NCI-H2227 (cell line): ENCODE measurements at regions not wholly inside any gene's neighbourhood (a gene's known extent, or its start where the extent isn't known, plus 50 kb on each side); places are given as distances from the start of the nearest gene placed in this dataset.
"Not testable (repeated sequence)": the region's sequence is repeated elsewhere in the genome, so short reads cannot be mapped to it uniquely, and the experiment has no call there.

Source experiments
- DNase-seq: peaks from one replicate; lab custom pipeline; 2025; ENCODE audit not compliant: unreplicated experiment; lab: John Stamatoyannopoulos, UW

GRCh38 chr6:149233056-149233715 is 84.3 kb upstream of the TAB2 start:
- no peak for DNase-seq

DNA sequence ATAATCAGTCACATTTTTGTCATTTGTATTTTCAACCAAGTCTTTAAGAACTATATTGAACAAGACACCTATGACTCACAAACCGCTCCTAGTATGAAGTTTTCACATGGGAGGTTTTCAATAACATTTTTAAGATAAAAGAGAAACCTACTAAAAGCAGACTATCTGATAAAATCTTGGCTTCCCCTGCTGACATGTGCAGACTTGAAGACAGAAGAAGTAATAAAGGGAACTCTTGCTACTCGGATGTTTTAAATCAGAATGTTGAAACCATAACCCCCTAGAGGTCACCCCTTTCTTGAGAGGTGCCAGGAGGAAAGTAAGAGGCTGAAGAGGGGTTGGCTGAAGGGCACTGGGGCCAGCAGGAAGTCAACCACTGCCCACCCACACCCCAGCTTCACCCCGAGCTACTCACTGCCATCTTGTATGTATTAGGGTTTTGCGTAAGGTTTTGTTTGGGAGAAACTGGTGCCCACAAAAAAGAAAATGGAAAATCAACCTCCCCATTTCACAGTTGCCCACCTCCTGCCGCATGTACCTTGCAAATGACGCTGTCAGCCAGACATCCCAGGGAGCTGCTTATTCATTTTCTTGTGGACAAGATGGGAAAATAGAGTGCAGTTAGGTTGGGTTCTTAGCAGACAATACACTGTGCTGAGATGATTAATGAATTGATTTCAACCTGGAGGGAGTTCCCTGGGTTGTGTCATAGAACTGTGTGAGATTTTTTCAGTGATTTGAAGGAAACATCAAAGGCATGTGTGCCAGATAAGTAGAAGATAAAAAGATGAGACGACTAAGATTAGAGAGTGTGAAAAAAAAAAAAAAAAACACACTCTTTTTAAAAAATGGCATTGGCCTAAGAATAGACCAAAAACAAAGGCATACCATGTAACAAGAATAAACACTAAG is 83.2 kb upstream of the TAB2 start:
- DNase-seq = no peak

DNA sequence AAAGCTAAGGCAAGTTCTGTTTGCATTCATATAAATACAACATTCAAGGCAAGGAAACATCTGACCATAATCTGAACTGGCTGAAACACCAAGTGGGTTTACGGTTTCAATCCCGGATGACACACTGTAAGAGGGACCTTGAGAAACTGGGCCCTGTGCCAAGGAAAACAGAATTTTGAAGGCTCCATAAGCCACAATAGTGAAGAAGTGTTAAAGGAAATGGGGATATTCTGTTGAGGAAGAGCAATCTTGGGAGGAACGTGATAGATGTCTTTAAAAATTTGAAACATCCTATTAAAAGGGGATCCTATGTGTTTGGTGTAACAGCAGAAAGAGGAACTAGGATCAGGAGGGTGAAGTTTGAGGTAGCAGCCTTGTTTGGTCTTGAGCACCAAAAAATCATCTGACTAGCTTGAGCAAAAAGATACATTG is 82.4 kb upstream of the TAB2 start:
- no peak for DNase-seq

DNA sequence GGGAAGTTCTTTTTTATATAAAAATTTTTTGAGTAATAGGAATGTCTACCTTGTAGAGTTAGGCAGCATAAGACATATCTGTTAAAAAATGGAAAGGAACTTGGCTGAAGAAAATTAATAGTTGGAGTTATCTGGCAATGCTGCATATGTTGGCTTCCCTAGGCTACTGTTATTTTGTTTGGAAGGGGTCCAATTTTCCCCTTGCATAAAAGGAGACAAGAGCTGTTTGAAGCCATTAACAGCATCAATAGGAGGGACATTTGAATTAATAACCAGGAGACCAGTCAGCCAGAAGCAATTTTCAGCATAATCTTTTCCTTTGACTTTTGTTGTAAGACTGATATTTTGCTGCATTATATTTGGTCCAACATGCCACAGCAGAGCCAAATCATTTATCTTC is 80.9 kb upstream of the TAB2 start:
- peak; percentile 60 for DNase-seq

DNA sequence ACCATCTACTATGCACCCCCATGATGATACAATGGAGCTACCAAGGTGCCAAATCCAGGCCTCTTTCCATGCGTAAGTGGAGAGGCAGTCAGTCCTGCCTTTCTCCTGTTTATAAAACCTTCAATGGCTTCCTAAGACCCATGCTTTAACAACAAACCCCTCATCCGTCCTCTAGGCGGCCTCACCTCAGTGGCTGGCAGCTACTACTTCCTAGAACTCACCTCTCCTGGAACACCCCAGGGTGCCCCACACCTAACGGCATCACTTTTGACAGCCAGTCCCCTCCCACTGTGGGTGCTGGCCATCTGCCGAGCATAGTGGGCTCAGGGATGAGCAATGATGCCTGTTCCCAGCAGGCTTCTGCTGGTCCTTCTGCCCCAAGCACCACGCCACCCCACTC is 80.0 kb upstream of the TAB2 start:
- DNase-seq = no peak

GRCh38 chr6:149239573-149240209 is 77.8 kb upstream of the TAB2 start:
- no peak for DNase-seq

DNA sequence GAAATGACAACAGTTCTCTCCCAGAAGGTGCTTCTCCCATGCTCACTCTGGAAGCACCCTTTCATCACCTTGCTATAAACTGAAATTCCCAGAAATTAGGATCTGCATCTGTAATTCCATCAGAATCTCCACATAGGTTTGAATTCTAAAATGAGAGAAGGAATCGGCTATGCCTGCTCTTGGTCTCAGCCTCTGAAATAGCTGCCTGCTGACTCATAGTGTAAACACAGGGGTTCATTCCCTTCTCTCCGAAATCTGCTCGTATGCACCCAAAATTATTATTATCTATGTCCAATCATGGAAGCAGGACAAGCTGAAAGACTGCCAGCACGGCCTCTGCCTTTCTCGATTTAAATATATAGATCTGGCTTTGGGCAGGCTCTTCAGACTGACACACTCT is 74.6 kb upstream of the TAB2 start:
- no peak for DNase-seq

DNA sequence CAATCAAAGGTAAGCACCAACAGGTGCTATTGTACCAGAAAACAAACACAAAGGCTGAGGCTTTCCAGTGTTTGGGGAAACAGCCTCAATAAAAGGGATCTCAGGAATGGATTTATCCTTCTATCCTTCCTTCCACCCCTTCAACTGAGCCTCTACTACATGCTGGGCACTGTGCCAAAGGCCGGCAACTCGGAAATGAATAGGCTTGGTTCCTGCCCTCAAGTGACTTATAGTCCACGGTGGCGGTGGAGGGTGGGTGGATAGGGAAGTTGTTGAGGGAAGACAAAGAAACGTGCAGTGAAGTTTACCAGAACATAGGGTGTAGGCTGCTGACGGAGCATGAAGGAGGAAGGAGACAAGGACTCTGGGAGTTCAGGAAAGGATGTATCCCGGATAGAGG is 73.4 kb upstream of the TAB2 start:
- no peak for DNase-seq

GRCh38 chr6:149246691-149247384 is 70.7 kb upstream of the TAB2 start:
- DNase-seq = no peak

DNA sequence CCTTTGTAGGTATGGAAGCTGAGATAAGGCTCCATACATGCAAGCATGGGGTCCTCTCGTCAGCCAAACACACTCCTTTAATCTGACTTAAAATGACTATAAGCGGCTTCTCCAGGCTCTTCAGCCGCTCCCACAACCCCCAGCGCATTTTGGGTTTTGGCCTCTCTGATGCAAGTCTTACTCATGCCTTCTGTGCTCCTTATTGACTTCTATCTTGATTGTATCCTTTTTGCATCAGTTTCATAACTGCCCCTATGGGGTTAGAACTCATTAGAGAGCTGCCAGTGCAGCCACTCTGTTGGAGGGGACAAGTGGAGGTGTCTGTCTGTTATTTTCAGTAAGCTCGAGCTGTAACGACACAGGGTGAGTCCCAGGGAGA is 70.1 kb upstream of the TAB2 start:
- DNase-seq = no peak

GRCh38 chr6:149248263-149248662 is 69.2 kb upstream of the TAB2 start:
- not testable (repeated sequence) for DNase-seq

DNA sequence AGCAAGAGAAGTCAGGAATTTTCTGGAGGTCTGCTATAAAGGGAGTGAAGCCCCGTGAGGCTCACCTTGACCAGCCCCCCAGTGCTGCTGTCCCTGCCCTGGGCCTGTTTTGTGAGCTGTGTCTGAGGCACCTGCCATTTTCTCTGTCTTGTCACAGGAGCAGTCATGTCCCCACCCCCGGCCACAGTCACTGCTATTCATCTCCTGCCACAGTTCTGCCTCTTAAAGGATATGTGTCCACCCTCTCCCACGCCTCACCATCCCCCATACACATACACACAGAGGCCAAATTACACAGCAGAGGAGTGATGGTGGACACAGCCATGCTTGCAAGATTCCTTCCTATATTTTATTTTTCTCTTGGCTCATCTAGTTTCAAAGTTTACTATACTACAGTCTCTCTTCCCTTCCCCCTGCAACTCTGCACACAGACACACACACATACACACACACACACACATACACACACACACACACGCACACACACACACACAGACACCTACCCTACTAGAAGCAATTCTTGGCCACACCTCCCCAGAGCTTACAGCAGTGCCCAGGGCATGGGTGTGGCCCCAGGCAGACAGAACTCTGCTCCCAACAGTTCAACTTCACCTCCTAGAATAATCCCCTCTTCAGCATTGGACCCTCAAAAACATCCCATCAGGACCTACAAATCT is 68.7 kb upstream of the TAB2 start:
- no peak for DNase-seq

- no peak for DNase-seq
These were observed 67.8 kb upstream of the TAB2 start for GRCh38 chr6:149249370-149250357.

GRCh38 chr6:149250951-149251350 is 66.6 kb upstream of the TAB2 start:
- no peak for DNase-seq

DNA sequence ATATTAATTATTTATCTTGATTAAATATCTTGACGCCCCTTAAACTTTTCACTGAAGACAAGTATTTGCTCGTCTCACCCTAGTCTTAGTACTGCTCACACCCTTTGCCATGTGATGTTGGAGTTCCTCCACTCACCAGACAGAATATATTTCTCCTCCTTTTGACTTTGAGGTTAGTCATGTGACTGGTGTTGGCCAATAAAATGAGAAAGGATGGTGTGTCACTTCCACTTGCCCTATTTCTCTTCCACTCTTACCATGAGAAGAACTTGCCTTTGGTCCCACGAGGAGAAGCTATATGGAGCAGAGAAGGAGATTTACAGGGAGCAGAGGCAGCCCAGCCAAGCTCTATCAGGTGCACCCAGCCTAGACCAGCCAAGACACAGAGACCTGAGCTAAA is 64.9 kb upstream of the TAB2 start:
- no peak for DNase-seq

DNA sequence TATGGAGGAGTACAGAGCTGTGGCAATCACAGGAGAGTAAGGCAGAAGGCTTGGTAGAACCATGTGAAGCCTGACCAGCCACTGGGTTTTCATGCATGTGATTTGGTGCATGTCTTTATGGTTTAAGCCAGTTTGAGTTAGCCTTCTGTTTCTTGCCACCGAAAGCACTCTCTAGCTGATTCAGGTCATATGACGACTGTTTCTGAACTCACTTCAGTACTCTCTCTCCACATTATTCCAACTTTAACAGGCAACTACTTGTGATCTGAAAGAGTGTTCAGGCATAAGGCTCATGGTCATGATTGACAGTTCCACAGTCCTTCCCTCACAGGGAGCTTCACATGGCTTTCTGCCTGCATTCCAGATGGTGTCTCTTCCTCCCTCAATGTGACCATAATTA is 63.3 kb upstream of the TAB2 start:
- DNase-seq = no peak

DNA sequence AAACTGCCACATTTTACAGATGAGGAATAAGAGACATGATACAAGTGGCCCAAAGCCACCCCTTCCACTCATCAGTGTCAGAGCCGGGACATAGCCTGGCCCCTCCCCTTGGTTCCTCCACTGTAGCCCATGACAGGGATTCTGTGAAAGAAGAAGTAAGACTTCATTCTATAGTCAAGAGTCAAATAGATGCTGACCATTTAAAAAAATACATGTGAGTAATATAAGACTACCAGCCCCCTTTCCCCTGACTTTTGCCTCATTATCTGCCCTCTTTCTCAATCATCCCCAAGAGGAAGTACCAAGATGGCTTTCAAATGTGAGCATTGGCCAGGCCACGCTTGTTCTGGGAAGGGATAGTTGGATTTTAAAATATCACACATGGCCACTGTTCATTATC is 57.8 kb upstream of the TAB2 start:
- no peak for DNase-seq

GRCh38 chr6:149260214-149260874 is 57.2 kb upstream of the TAB2 start:
- no peak for DNase-seq

GRCh38 chr6:149261364-149262040 is 56.0 kb upstream of the TAB2 start:
- DNase-seq = peak; percentile 7
